ENCODE measurements at regions not wholly inside any gene's neighbourhood (a gene's known extent, or its start where the extent isn't known, plus 50 kb on each side); places are given as distances from the start of the nearest gene placed in this dataset.

DNA sequence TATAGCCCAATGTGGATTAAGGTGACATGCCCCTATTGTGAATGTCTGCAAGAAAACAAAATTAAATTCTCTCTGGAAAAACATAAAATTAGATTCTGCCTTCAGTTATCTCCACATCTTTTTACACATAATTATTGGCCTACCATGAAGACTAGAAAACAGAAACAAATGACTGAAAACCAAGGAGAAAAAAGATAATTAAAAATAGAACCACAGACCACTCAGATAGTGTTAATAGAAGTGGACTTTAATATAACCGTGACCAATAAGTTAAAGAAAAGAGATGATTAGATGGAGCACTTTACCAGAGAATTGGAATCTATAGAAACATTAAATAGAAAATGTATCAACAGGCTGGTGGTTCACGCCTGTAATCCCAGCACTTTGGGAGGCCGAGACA lies 445.7 kb downstream of the EPM2A start:
- Mint-ChIP-seq H3K36me3 (ENCODE audit: low read depth) (no peaks in the 10 kb centered on the region), H3K27ac (no peak overlapping the region), H3K9me3 (no peaks in the 10 kb centered on the region), H3K27me3 (no peaks in the 10 kb centered on the region), H3K4me3 (no peak overlapping the region), H3K4me1 (ENCODE audit: low read depth) (no peaks in the 10 kb centered on the region)
- ATAC-seq (ENCODE audit: poor library complexity) (no peak), DNase-seq (no peak)
- no peak overlapping the region for H3K27ac ChIP-seq (ENCODE audit: low read depth in 1 of 2, low read length in 2 of 2)
- H3K4me1 ChIP-seq (ENCODE audit: insufficient read depth, low read length), result no peaks in the 10 kb centered on the region
- H3K9me3 ChIP-seq (ENCODE audit: control insufficient read depth in 1 of 2, insufficient read depth in 1 of 2, low read length in 2 of 2), result peaks cover 0 to 3% of the 10 kb centered on the region in 2 experiments
- no peaks in the 10 kb centered on the region for H3K36me3 ChIP-seq (ENCODE audit: insufficient read depth, low read length)
- intact Hi-C loops (cut with DNase I, micrococcal nuclease), result no loop called here
- H3K27me3 ChIP-seq (ENCODE audit: control insufficient read depth in 1 of 2, insufficient read depth in 2 of 2, low read length in 2 of 2), result no peaks in the 10 kb centered on the region
- CTCF ChIA-PET, result no interaction called here
- POLR2A ChIA-PET, result no interaction called here
- no peak overlapping the region for H3K4me3 ChIP-seq (ENCODE audit: low read length)
- TF ChIP-seq, protein P1, sequence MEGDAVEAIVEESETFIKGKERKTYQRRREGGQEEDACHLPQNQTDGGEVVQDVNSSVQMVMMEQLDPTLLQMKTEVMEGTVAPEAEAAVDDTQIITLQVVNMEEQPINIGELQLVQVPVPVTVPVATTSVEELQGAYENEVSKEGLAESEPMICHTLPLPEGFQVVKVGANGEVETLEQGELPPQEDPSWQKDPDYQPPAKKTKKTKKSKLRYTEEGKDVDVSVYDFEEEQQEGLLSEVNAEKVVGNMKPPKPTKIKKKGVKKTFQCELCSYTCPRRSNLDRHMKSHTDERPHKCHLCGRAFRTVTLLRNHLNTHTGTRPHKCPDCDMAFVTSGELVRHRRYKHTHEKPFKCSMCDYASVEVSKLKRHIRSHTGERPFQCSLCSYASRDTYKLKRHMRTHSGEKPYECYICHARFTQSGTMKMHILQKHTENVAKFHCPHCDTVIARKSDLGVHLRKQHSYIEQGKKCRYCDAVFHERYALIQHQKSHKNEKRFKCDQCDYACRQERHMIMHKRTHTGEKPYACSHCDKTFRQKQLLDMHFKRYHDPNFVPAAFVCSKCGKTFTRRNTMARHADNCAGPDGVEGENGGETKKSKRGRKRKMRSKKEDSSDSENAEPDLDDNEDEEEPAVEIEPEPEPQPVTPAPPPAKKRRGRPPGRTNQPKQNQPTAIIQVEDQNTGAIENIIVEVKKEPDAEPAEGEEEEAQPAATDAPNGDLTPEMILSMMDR (IDR thresholded peaks at IDR 0.05), result no peak

GRCh38 chr6:145290122-145290521 lies 445.2 kb downstream of the EPM2A start:
- Mint-ChIP-seq H3K4me3 (no peak overlapping the region), H3K36me3 (ENCODE audit: low read depth) (no peaks in the 10 kb centered on the region), H3K27me3 (no peaks in the 10 kb centered on the region), H3K27ac (no peak overlapping the region), H3K9me3 (no peaks in the 10 kb centered on the region), H3K4me1 (ENCODE audit: low read depth) (no peaks in the 10 kb centered on the region)
- TF ChIP-seq, protein P1 (IDR thresholded peaks at IDR 0.05), result no peak
- DNase-seq (no peak), ATAC-seq (ENCODE audit: poor library complexity) (no peak)
- CTCF ChIA-PET, result no interaction called here
- POLR2A ChIA-PET, result no interaction called here
- H3K4me1 ChIP-seq (ENCODE audit: insufficient read depth, low read length), result no peaks in the 10 kb centered on the region
- H3K9me3 ChIP-seq (ENCODE audit: control insufficient read depth in 1 of 2, insufficient read depth in 1 of 2, low read length in 2 of 2), result peaks cover 0 to 3% of the 10 kb centered on the region in 2 experiments
- intact Hi-C loops (cut with DNase I, micrococcal nuclease), result no loop called here
- H3K27me3 ChIP-seq (ENCODE audit: control insufficient read depth in 1 of 2, insufficient read depth in 2 of 2, low read length in 2 of 2), result no peaks in the 10 kb centered on the region
- H3K36me3 ChIP-seq (ENCODE audit: insufficient read depth, low read length), result no peaks in the 10 kb centered on the region
- H3K27ac ChIP-seq (ENCODE audit: low read depth in 1 of 2, low read length in 2 of 2), result no peak overlapping the region
- H3K4me3 ChIP-seq (ENCODE audit: low read length), result no peak overlapping the region

DNA sequence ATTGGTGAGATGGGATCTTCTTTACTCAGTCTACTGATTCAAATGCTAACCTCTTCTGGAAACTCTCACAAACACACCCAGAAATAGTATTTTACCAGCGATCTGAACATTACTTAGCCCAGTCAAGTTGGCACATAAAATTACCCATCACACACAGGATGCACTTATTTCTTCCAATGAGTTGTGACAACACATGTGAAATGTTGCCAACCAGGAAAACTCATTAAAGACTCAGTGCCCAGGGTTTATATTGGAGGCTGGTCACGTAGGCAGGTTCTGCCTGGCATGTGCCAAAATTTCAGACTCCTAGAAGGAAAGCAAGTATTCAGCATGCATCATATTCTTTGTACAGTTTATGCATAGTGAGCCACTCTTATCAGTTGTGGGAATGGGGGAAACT lies 443.3 kb downstream of the EPM2A start:
- H3K4me1 ChIP-seq (ENCODE audit: insufficient read depth, low read length), result no peaks in the 10 kb centered on the region
- no peak for ATAC-seq (ENCODE audit: poor library complexity)
- peaks cover 0 to 3% of the 10 kb centered on the region in 2 experiments for H3K9me3 ChIP-seq (ENCODE audit: control insufficient read depth in 1 of 2, insufficient read depth in 1 of 2, low read length in 2 of 2)
- Mint-ChIP-seq H3K9me3 (peaks cover 3% of the 10 kb centered on the region), H3K27ac (no peak overlapping the region), H3K4me3 (no peak overlapping the region), H3K36me3 (ENCODE audit: low read depth) (no peaks in the 10 kb centered on the region), H3K27me3 (no peaks in the 10 kb centered on the region), H3K4me1 (ENCODE audit: low read depth) (no peaks in the 10 kb centered on the region)
- ChIA-PET CTCF (no interaction called here), POLR2A (no interaction called here)
- DNase-seq, result no peak
- TF ChIP-seq, protein P1 (IDR thresholded peaks at IDR 0.05), result no peak
- H3K4me3 ChIP-seq (ENCODE audit: low read length), result no peak overlapping the region
- no peaks in the 10 kb centered on the region for H3K36me3 ChIP-seq (ENCODE audit: insufficient read depth, low read length)
- intact Hi-C loops (cut with DNase I, micrococcal nuclease), result no loop called here
- no peak overlapping the region for H3K27ac ChIP-seq (ENCODE audit: low read depth in 1 of 2, low read length in 2 of 2)
- no peaks in the 10 kb centered on the region for H3K27me3 ChIP-seq (ENCODE audit: control insufficient read depth in 1 of 2, insufficient read depth in 2 of 2, low read length in 2 of 2)

Data from CD4-positive, alpha-beta T cell (primary cell).